ENCODE measurements at regions not wholly inside any gene's neighbourhood (a gene's known extent, or its start where the extent isn't known, plus 50 kb on each side); places are given as distances from the start of the nearest gene placed in this dataset.

DNA sequence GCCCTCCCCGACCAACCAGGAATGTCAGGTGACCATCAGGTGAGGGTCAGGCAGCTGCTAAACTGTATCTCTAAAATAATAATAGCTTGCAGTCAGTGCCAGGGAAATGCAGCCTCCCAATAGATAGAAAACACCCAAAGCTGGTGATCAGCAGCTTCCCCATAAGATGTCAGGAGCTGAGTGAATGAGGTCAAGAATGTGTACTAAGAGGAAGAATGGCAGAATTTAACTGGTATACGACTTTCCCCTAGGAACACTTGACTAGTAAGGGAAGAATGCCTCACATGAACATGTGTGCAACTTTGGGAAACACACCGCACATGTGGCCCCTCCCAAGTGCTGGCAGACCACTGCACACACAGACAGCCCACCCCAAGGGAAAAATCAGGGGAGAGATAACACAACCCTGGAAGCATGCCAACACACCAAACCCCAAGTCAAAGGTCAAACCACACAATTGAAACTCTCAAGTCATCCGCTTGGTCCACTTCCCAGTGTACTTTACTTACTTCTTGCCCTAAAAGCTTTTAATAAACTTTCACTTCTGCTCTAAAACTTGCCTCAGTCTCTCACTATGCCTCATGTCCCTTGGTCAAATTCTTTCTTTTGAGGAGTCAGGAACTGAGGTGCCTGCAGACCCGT, 806.5 kb downstream of the OTOL1 start:
- DNase-seq (ENCODE audit: low spot score) = no peak

DNA sequence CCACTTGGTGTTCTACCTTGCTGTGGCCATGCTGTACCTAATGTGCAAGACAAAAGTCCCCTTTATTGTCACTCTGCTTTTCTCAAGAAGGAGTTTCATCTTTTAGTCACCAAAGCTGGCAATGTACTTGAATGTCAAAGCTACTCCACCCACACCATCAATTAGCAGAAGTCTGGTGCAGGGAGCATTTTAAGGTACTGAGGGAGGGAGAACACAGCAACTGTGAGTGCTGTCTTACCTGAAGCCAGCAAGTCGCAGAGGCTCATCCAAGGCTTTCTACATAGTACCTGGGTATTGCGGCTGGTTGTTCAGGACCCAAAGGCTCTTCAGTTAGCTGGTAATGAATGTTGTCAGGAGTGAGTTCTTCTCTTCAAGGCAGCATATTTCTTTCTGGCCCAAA, 820.4 kb downstream of the OTOL1 start:
- no peak for DNase-seq (ENCODE audit: low spot score)

DNA sequence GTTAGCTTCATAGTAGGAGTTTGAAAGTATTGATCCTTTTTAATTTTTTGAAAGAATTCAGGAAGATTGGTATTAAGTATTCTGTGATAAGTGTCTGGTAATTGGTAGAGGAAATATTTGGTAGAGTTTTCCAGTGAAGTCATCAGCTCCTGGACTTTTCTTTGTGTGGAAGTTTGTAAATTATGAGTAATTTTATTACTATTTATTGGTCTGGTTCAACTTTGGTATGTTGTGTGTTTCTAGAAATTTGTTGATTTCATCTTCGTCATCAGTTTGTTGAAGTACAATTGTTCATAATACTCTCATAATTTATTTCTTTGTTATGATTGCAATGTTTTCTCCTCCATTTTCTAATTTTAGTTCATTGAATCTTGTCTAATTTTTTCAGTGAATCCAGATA, 832.0 kb downstream of the OTOL1 start:
- DNase-seq (ENCODE audit: low spot score) = peak; percentile 2

DNA sequence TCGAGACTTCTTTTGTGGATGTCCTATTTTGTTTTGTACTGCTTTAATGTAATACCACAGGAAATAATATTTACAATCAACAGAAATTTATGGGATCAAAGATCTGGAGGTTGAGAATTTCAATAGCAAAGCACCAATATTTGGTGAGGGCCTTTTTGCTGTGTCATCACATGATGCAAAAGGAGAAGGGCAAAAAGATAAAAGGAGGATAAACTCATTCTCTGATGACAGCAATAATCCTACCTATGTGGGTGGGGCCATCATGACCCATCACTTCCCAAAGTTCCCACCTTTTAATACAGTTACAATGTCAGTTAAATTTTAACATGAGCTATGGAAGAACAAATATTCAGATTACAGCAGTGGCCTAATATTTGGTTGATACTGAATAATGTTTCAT, 832.9 kb downstream of the OTOL1 start:
- DNase-seq (ENCODE audit: low spot score) = no peak

DNA sequence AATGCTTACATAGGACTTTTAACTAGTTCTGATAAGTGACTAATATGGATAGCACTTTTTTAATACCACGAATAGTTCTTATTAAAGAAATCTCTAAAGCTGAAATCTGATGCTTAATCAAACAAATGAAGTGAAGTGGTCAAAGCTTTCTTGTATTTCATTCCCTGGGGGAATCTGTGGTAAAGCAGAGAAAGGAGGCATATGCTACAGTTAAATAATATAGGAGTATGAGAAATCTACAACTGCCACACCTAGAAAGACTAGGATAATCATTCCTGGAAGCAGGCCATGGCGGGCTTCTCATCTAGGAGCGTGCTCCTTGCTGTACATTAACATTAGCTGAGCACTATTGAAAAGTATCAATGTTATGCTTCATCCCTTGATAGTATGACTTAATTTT, 835.7 kb downstream of the OTOL1 start:
- DNase-seq (ENCODE audit: low spot score) = no peak

- no peak for DNase-seq (ENCODE audit: low spot score)
Measured at GRCh38 chr3:162334537-162334936, 837.9 kb downstream of the OTOL1 start.

DNA sequence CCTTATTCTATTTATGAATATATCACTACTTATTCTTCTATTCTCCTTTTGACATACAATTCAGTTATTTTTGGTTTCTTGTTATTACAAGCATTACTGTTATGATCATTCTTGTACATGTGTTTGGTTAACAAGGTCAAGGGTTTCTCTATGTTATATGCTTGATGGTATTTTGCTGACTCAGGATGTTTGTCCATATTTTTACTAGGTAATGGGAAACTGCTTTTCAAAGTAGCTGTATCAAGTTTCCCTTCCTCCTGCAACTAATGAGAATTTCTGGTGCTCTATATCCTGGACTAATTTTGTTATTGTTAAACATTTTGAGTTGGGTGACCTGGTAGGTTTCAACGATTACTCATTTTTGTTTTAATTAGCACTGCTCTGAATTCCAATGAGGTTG, 841.0 kb downstream of the OTOL1 start:
- DNase-seq (ENCODE audit: low spot score) = no peak

DNA sequence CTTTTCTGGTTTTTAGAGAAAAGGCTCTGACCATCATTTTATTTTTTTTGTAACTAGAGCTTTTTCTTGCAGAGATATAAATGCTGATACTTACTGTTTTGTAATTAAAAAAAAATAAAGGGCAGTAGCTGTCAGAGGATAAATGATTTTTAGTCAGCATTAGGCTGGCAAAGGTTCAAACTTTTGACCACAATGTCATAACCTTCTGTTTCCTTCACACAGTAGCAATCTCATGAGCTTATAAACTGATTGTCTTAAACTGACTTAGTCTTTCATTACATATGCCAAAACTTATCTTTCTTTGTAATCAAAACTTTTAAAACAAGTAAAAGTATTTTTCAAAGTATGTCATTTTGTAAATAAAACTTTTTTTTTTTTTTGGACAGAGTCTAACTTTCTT, 841.9 kb downstream of the OTOL1 start:
- no peak for DNase-seq (ENCODE audit: low spot score)

- DNase-seq (ENCODE audit: low spot score) = no peak
Measured at GRCh38 chr3:162348912-162349311, 852.3 kb downstream of the OTOL1 start.

- DNase-seq (ENCODE audit: low spot score) = no peak
Measured at GRCh38 chr3:162353414-162353813, 856.8 kb downstream of the OTOL1 start.

DNA sequence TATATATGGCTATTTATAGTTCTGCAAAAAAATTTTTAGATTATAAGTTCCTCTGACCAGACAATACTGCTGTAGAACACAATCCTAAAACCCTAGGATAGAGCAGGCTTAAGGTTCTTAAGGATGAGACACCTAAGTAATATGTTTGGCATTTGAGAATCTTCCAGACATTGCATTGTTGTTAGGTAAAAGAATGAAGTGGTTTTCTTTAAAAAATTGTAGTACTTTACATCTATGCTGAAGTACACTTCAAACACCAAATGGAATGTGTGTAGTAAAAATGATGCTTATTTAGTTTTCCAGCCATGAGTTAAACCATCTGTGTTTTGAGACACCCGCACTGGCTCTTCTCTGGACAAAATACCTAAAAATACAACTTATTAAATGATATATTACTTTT, 857.7 kb downstream of the OTOL1 start:
- peak; percentile 47 for DNase-seq (ENCODE audit: low spot score)

DNA sequence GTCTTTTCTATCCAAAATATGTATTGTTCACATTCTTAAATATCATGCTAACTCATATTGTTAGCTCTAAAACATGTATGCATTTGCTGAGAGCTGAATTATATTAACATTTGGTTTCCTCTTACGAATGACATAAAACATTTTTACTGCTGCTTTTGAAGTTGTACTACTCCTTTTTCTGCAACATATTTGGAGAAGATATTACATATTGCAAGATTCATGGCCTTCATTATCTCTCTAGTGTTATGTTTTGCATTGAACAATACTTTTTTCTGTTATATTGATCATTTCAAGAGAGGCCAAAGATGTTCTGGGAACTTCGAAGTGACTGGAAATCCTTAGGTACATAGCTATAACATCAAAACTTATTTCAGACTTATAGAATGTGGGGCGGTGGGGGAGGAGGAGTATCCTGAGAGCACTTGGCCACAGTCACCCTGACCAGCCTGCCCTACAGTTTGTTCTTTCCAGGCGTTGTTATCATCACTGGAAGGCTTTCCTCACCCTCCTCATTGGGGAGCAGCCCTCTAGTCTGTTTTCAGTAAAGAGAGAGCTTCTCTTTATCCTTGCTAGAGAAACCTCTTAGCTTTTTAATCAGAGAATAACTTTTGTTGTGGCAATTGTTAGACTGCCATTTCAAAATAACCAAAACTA, 868.6 kb downstream of the OTOL1 start:
- DNase-seq (ENCODE audit: low spot score) = no peak

DNA sequence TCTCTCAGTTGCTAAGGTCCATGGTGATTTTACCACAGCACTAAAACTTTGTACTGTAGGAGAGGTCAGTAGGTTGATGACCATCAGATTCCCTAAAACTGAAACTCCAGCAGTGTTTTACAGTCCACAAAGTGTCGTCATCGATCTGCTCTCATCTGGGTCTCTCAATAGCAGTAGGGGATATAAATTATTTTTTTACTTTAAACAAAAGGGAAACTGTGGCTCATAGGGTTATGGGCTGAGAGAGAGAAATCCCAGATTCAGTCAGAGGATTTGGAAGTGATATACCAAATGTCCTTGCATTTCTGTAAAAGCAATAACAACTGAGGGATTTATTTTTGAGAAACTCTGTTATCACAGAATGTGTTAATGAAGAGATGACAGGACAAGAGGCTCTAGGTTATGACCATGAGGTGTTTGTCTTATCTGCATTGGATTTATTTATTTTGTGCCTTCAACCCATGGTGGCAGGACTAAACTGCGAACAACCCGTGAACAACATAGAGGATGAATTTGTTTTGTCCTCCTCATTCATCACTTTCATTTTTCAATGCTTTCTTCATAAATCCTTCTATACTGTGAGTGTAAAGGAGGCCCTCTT, 869.7 kb downstream of the OTOL1 start:
- DNase-seq (ENCODE audit: low spot score) = no peak

GRCh38 chr3:162367429-162368260, 871.0 kb downstream of the OTOL1 start:
- DNase-seq (ENCODE audit: low spot score) = no peak

DNA sequence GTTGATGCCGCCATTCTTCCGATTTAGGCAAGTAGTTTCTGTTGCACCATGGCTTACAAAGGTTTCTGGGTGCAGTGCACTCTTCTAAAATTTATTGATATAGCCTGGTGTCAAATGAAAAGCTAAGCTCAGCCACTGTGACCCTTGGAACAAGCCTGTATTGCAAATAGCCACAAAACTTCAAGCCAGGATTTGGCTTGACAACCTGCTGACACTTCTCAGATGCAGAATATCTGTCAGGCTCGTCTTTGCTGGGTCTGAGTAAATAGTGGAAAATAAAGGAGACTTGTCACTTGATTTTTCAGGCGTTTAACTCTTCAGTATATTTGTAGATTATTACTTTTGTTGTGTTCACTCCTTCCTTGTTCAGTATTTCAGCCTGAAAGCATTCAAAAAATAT, 871.8 kb downstream of the OTOL1 start:
- no peak for DNase-seq (ENCODE audit: low spot score)

GRCh38 chr3:162369306-162369705, 872.7 kb downstream of the OTOL1 start:
- no peak for DNase-seq (ENCODE audit: low spot score)

DNA sequence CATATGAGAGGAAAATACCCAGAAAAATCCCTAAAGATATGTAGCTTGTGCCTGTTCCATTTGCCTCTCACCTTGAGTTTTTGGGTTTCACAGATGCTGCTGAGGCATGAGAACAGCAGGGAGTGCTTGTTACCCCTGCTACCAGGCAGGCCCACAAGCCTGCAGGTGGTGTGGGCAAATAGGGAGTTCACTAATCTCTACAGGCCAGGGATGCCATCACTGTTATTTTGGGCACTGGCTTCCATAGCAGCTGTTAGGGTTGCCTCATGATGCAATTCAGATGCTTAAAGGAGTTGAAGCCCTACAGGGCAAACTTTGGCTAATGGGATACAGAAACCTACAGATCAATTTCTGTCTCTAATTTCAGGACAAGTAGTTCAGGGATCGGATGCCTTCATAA, 873.5 kb downstream of the OTOL1 start:
- DNase-seq (ENCODE audit: low spot score) = no peak

GRCh38 chr3:162376761-162377160, 880.2 kb downstream of the OTOL1 start:
- DNase-seq (ENCODE audit: low spot score) = no peak

GRCh38 chr3:162377608-162378007, 881.0 kb downstream of the OTOL1 start:
- no peak for DNase-seq (ENCODE audit: low spot score)

- no peak for DNase-seq (ENCODE audit: low spot score)
Measured at GRCh38 chr3:162385387-162385786, 888.8 kb downstream of the OTOL1 start.

- peak; percentile 64 for DNase-seq (ENCODE audit: low spot score)
Measured at GRCh38 chr3:162390891-162391290, 894.3 kb downstream of the OTOL1 start.

DNA sequence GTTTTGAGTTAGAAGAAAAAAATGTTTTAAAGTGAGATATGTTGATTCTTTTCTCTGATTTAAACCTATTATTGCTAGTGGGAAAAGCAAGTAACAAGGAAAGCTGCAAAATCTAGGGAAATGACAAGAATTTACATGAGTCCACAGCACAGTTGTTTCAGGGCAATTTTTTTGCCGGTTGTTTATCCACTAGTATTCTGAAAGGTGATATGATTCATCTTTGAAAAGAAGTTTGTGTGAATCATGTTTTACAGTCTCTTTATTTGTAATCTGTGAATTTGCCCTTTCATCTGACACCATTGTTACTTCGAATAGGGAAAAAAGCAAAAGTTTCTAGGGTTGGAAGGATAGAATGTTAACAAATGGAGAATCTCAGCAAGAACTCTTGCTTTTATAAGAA, 894.7 kb downstream of the OTOL1 start:
- DNase-seq (ENCODE audit: low spot score) = peak; percentile 22

DNA sequence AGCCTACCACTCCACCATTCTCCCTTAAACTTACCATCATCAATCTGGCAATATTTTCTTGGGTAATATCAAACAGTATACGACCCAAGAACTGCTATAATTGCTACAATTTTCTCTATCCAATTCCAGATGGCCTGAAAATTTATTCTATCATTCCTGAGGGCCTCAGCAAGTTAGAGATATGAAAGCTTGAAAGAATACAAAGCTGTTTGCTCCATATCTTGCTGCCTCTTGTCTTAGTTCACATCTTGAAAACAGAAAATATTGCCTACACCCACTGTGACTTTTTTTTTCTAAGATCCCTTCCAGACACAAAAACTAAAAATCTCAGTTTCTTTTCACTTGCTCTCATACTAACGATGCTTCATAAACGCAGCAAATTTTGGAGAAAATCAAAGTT, 898.9 kb downstream of the OTOL1 start:
- no peak for DNase-seq (ENCODE audit: low spot score)

Measured in AG08395 (cell line).